C1 segment of cervical spinal cord (tissue), 14 donors: ENCODE measurements at regions not wholly inside any gene's neighbourhood (a gene's known extent, or its start where the extent isn't known, plus 50 kb on each side); places are given as distances from the start of the nearest gene placed in this dataset.
A peak's percentile ranks its signal among the peaks of the same experiment; 100 is the strongest.
"Not testable (repeated sequence)": the region's sequence is repeated elsewhere in the genome, so short reads cannot be mapped to it uniquely, and the experiment has no call there.

Experiments
- DNase-seq, 14 donors: peaks; one replicate each; lab custom pipeline; 2025; lab: John Stamatoyannopoulos, UW

DNA sequence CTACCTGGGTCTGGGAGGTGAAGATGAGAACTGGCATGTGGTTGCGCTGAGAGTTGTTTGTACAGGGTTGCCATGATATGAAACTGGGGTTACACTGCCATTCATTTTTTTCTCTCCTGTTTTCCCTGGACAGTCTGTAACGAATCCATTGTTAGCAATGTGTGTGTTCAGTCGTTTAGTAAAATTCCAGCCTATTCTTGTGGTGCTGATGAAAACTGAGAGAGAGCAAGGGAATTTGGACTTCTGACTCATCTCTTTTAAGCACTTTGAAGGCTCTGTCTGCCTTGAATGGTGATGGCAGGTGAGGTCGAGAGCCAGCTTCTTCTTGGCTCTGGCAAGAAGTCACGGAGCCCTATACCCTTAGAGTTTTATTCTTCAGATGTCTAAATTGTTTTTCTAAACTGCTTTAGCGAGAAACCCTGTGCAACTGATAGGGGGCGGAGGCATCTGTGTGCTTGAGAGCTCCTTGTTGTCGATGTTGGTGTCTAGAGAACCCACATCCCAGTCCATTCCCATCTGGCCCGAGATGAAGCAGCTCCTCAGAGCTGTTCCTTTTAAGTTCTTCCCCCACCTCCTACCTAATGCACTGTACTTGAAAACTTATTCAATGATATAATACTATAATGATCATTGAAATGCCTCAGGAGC, 204.4 kb downstream of the TMX1 start:
- DNase-seq: no peak

DNA sequence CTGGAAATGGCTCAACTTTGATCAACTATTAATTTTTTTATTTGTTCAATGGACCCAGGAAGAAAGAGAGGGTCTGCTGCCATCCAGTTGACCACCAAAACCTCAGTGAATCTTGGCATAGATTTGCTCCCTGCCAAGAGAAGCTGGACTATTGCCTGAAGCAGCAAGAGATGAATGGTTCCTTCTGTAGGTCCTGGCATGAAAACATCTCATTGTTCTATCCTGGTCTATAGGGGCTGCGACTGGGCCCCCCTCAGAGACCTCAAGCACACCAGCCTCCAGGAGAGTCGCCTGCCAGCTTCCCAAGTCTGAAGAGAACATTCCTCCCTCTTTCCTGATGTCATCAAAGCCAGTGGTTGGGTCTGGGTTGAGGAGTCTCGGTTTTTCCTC, 204.9 kb downstream of the TMX1 start:
- DNase-seq: no peak

DNA sequence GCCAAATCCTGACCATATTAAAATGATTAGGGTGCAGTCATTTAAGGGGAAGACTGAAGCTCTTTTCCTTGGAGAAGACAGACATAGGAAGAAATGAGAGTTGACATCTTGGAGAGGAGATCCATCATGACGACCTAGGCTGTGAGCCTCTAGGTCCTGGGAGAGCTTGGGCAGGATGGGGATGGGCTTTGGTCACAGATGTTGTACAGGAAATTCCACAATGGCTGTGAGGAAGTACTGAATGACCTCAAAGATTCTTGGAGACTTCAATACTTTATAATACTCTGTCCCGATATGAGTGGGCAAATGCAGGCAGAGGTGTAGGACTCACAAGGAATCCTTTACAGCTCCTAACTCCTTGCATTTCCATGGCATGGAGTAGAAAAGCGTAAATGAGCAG, 204.9 kb upstream of the FRMD6 start:
- no peak for DNase-seq

DNA sequence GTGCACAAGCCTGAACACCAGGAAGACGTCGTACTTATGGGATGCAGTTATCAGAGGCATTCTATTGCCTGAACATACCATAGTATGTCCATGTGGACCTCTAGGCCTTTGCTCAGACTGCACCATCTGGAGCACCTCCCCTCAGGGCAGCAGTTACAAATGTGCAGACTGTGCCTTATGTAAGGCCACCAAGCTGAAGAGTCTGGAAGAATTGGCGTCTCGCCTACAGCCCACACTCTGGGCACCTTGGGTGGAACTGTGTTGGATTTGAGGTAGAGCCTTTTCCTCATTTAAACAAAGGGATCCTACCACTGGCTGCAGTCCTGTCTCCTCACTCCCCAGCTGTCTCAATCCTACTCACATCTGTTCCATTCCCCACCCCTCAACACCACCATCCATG, 204.3 kb upstream of the FRMD6 start:
- no peak for DNase-seq

DNA sequence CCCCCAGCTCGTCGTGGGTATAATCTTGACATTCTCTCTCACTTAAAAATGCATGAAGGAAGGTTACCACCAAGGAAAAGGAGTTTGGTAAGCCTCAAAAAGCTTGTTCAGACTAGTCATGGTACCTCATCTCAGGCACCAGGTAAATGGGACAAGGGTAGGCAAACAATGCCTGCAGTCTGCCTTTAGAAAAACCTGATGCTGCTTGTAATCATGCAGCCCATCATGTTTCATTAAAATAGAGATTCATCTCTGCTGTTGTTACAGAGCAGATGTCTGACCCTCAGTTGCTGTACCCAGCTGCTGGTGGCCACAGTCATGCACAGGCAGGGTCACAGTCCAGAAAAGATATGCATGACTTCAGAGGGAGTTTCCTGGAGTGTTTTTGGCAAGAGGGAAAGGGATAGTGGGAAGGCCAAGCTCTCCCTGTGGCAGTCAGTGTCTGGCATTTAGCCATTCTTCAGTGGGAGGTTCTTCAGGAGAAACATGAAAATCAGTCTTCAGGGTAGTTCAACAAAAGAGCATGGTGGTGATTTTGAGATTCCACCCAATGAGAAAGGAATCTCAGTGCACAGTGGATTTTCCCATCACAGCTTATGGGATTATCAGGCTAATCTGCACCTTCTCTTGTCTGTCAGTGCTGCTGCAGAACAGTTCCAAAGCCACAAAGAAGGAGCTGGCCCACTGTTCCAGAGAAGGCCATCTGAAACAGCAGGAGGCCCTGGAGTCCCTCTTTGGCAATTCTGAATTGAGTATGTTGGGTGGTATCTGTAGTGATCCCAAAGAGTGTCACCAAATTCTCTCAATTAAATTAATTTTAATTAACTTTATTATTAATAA, 202.7 kb upstream of the FRMD6 start:
- peak in 1 of 14 donors; percentile 30 for DNase-seq

DNA sequence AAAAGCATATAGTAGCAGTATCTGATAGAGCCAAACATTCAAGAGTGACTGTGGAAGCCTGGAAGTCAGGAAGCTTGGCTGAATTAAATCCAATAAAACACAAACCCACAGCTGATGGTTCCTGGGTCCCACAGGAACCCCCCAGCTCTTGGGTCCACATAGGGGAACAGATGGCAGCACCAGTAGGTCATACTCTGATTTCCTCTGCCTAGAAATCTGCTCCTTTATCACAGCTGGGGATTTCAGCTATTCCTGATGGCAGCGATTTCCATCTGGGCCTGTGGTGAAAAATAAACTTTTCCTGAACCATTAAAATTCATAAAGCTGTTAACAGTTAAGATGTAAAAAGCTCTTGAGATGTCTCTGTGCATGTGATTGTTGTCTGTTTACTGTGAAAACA, 202.0 kb upstream of the FRMD6 start:
- DNase-seq: no peak

DNA sequence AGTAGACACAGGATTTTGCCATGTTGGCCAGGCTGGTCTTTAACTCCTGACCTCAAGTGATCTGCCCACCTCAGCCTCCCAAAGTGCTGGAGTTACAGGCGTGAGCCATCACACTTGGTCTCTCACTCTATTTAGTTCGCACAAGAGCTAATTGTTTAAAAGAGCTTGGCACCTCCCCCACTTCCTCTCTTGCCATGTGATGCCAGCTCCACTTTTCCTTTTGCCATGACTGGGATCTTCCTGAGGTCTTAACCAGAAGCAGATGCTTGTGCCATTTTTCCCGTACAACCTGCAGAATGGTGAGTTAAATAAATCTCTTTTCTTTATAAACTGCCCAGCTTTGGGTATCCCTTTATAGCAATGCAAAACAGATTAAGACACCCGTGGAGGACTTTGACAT, 200.1 kb upstream of the FRMD6 start:
- no peak for DNase-seq

DNA sequence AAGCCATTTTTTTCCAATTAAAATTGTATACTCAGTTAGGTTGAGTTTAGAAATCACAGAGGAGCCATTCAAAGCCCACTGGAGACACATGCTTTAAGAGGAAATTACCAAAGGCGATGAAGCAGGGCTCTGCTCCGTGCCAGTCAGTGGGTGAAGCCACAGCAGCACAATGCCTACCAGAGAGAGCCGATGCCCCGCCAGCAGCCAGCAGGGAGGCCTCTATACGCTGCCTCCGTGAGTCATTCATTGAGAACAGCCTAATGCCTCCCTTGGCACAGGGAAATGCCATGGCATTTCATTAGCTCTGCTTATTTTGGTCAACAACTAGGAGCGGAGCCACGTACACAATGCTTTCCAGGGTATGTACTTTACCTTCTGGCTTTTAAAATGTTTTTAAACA, 197.8 kb upstream of the FRMD6 start:
- DNase-seq: peak in 2 of 14 donors; percentile 36 to 57

DNA sequence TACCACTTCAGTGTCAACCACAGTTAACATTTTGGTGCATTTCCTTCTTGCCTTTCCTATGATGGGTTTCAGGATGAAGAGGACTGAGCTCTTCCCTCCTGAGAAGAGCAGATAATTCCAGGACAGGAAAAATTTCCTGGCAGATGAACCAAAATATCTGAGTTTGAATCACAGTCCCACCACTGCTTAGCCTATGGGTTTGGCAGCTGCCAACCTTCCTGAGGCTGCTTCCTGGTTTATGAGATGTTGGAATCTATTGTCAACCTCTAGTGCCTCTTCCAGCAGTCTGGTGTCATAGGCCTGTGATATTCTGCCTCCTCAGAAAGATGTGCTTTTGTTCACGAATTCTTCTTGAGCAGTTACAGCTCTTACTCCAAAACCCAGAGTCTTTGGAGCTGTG, 197.4 kb upstream of the FRMD6 start:
- no peak for DNase-seq

DNA sequence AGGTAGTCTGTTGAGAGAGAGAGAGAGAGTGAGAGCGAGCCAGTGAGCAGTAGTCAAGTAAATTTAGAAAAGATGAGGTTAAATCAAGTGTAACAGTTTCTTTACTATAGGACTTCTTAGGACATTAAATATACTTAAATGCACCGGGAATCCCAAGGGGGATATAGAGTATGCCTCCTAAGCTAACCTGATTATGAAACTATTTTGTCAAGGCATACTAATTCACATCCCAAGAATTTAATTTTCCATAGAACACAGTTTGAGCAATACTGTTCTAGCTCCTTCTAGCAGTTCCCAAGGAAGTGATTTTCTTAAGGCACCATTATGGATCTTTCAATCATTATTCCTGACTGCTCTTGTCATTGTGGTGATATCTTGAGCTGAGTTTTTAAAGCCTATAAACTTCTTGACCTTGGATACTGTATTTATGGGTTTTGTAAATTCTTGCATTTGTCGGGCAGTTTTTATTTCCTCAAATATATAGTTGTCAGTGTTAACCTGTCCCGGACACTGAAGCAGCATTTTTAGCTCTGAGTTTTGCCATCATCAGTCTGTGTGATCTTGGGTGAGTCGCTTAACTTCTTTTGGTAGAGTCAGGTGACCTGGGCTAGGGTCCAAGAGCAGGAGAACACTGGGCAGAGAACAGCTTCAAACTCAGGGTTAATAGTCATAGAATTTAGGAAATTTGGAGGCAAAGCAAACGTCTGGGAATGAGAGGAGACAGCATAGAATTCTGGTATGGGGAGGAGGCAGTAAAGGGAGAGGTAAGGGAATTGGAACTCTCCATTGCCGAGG, 196.5 kb upstream of the FRMD6 start:
- DNase-seq: no peak

DNA sequence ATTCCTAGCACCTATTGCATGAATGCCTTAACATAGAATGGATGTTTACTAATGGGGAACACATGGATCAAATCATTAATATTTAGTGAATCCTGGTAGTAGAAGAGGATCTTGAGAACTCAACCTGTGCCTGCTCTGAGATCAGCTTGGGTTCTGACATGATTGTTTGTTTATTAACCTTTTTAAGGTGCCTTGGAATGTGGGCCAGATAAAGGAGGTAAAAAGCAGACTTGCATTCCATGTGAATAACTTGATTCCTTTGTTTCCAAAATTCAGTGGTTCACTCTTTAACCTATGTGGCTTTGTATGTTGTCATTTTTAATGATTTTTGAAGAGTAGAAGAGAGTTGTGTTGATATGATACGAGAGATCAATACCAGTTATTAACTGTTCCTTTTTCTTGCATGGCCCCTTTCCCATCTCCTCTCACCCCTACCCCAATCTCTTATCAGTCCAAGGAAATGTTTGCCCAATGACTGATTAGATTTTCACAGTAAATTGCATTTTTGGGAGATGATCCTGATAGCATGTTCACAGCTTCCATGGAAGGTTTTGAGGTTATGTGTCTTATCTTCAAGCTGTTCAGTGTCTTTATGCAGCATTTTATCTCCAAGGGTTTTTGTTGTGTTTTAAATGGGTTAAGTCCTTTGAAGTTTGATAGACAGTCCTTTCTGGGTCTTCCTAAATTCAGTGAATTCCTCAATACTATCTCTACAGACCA, 193.7 kb upstream of the FRMD6 start:
- no peak for DNase-seq

DNA sequence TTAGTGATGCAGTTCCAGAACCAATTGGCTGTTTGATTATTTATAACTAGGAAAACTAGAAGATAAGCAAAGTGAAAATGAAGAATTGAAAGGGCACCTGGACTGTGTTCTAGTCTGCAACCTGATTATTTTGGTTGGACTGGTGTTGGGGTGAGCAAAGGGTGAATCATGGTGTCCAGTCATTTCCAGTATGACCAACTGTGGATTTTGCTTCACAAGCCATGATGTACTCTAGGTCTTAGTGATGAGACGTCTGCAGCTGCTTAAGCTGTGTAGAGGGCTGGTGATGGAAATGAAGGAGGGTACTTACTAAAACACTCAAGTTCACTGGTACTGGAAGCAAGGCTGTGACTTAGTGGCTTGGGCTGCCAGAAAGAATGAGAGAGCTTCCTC, 193.2 kb upstream of the FRMD6 start:
- DNase-seq: no peak

DNA sequence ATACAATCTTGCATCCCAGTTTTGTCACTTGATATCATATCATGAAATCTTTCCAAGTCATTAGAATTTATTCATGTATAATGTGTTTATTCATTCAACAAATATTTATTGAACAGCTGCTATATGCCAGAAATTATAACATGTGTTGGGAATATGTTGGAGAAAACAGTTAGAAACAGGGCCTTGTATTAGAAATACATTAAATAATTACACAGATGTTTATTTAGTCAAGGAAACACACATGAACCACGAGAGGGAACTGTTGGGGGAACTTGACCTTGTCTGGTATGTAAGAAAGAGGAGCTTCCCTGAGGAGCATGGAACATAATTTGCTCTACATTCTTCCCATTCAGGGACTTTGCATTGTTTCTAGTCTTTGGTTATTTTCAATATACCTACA, 191.7 kb upstream of the FRMD6 start:
- DNase-seq: no peak

DNA sequence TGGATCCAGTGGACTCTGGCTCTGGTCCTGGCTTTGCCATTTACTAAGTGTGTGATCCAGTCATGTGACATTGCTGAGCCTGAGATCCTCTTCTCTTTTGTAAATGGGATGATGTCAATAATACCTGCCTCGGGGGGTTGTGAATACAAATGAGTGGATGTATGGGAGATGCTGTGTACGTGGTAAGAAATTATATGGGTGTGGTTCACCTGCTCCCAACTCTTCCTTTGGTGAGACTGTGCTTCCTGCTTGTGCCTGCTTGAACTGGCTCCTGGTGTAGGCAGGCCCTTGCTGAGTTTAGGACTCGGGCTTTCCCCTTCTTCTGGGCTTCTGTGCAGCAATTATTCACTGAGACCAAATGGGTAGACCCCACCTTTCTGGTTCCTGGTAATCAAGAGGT, 189.5 kb upstream of the FRMD6 start:
- no peak for DNase-seq

DNA sequence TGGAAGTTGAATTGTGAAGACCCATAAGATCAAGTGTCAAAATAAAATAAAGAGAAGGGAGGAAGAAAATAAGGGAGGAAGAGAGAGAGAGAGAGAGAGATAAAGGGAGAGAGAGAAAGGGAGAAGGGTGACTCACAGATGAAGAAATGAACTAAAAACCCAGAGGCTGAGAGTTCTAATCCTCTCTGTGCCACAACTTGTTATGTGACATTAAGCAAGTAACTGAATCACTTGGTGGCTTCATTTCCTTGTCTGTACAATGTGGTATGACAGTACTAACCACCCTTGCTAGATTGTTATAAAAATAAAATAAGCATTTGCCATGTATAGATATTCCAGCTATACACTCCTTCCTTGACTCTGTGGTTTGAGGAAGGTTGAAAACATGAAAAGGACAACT, 189.0 kb upstream of the FRMD6 start:
- no peak for DNase-seq

DNA sequence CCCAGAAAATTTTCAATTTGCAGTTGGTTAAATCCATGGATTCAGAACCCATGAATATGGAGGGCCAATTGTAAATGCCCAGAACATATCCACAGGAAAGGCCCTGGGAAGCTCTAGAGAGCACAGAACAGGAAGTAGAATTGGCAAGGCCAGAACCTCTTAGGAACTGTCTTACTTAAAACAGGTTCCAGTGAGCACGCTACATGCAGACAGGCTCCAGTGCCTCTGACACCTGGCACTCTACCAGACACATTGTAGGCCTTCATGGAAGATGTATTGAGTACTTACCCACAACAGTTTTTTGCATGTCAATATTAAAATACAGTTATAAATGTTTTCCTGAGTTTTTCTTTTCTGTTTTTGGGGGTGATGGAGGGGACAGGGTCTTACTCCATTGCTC, 188.2 kb upstream of the FRMD6 start:
- no peak for DNase-seq

DNA sequence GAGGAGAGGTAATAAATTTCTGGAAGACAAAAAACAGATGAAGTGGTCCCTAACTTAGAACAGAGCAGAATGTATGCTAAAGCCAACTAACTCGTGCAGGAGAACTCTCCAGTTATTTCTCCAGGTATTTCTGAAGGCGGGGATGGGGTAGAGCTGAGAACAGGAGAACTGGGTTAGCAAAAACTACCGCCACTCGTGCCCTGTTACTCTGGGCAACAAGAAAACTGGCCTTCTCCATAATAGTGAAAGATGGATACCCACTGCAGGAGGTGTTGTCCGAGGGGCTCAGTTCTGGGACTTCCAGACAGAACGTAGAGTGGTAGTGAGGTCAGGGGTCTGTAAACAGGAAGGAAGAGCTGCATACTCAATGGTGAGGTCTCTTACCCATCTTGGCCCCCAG, 187.3 kb upstream of the FRMD6 start:
- no peak for DNase-seq

DNA sequence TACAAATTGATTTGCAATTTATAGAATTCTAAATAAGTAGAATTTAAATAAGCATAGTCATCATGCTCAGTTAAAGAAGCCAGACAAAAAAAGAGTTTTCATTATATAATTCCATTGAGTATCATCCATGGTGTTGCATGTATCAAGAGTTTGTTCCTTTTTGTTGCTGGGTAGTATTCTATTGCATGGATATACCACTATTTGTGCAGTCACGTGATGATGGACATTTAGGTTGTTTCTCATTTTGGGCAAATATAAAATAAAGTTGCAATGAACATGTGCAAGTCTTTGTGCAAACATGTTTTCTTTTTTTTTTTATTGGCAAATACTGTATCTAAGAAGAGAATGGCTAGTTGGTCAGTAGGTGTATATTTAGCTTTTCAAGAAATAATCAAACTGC, 186.2 kb upstream of the FRMD6 start:
- no peak for DNase-seq

DNA sequence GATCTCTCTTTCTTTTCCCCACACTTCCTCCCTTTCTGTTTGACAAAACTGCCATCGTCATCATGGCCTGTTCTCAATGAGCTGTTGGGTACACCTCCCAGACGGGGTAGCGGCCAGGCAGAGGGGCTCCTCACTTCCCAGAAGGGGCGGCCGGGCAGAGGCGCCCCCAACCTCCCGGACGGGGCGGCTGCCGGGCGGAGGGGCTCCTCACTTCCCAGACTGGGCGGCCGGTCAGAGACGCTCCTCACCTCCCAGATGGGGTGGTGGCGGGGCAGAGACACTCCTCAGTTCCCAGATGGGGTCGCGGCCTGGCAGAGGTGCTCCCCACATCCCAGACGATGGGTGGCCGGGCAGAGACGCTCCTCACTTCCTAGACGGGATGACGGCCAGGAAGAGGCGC, 184.3 kb upstream of the FRMD6 start:
- not testable (repeated sequence) for DNase-seq

DNA sequence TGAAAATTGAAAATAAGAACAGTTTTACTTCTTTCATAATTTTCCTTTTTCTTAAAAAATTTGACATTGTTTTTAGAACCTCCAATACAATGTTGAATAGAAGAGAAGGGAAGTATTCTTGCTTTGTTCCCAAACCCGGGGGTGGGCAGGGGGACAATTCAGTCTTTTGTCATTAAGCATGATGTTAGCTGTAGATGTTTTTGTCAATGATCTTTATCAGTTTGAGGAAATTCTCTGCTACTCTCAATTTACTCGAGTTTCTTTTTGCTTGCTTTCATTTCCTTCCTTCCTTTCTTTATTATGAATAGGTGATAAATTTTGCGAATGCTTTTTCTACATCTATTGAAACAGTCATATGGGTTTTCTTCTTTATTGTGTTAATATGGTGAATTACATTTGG, 183.2 kb upstream of the FRMD6 start:
- no peak for DNase-seq

DNA sequence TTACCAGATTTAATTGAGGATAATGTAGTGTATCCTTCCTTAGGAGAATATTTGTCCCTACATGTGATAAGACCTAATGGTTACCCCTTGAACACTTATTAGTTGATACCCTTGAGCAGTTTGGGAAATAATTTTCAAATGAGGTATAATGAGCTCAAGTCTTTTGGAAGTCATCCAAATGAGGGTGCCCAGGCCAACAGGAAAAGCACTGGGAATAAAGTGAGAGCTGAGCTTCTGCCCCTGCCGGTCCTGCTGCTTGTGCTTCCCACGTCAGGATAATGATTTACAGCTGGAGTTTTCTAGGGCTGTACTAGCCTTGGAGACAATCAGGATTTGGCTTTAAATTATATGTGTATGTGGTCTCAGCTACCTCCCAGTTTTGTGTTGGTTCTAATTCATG, 178.8 kb upstream of the FRMD6 start:
- DNase-seq: no peak

DNA sequence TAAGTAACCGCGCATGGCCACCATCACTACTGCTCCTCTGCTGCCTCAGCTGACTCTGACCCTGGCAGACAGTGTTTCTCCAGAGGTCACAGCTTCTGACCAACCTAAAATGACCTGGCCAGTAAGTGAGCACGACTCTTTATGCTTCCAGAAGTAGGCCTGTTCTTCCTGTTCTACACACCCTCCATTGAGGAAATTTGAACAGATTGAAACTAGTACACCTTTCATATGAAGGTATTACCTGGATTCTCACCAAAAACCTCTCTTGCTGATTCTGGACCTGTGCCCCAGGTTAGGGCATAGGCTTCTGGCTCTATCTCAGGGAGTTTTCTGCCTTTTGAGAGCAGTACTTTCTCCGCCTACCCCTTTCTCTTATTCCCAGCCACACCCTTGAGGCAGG, 178.4 kb upstream of the FRMD6 start:
- DNase-seq: no peak
